HG03442 (cell line): ENCODE measurements at regions not wholly inside any gene's neighbourhood (a gene's known extent, or its start where the extent isn't known, plus 50 kb on each side); places are given as distances from the start of the nearest gene placed in this dataset.
"Not testable (repeated sequence)": the region's sequence is repeated elsewhere in the genome, so short reads cannot be mapped to it uniquely, and the experiment has no call there.

Source experiments
- ATAC-seq: cut with Tn5 transposase; IDR thresholded peaks from one replicate; pipeline ENCODE4 v1.9.1; 2021; ENCODE audit warnings: mild to moderate bottlenecking, moderate library complexity; ENCODE audit not compliant: unreplicated experiment

DNA sequence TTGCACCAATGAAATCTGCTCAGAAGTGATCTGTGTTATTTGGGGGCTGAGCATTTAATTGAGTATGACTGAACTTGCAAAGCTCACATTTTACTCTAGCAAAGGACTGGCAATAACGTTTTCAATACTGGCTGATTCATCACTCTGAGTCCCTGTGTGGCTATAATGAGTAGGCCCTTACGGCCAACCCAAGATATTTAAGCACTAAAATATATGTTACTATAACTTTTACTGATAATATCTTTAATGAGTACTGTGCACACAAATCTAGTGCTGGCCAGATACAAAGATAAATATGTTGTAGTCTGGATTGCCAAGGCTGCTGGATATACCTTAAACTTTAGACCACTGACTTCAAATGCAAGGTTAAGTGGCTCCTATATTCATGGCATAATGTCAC lies 436.4 kb upstream of the KCNMB2 start:
- ATAC-seq: no peak

DNA sequence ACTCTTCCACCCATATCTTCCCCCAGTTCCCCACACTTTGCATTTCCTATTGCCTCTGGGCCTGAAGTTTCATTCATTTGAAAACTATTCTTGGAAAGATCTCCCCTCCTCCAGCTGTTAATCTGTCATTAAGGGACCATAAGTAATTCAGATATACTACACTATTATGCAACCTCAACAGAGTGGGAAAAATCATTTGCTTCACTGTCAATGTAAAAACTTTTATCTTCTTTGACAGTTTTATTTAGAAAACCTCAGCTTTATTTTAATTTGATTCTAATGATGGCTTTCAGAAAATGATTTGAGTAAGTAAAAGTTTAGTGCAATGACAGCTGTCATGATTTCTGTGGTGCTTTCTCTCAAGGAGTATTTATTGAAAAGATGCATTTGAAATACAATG lies 435.3 kb upstream of the KCNMB2 start:
- no peak for ATAC-seq

DNA sequence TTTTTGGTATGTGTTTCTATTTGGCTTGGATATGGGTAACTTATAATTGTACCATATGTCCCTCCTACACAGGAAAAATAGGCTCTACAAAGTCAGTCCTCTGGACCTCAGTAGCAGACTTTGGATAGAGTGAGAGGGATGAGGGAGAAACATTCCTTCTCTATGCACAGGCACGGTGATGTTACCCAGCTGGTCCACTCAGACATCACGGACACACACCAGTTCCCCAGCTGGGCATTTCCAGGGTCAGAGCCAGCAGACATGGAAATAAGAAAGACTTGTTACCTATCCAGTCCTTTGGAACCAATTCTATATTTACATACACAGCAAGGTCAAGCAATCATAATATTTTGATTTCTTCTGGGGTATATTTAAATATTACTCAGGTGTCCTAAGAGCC lies 433.1 kb upstream of the KCNMB2 start:
- ATAC-seq: no peak

DNA sequence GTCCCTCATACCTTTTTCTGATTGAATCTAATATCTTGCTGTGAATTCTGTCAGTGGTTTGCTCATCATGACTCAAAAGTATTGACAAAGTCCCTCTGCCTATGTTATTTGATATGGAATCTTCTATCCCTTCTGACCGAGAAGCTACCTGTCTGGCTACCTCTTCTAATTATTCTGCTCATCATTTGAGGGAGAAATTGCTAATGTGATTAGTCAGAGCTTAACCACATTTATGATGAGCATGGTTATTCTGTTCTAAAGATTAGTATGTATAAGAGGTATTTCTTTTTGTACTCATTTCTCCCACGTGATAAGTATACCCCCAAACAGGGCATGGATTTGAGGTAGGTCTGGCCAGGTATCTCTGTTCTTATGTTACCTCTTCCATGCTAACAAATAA lies 428.4 kb upstream of the KCNMB2 start:
- no peak for ATAC-seq

DNA sequence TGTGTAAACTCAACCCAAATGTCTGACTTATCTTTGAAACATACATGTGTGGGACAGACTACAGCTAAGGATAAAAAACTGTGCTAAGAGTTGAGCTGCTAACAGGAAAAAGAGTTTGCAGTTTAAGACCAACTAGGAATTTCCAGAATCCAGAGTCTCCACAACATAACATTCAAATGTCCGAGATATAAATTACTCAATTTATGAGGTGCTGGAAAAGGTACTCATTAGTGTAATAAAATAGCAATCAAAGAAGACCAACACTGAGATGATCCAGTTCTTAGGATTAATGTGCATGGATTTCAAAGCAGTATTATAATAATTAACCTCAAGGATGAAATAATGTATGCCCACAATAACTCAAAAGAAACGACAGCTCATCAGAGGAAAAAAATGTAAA lies 426.5 kb upstream of the KCNMB2 start:
- ATAC-seq: no peak

DNA sequence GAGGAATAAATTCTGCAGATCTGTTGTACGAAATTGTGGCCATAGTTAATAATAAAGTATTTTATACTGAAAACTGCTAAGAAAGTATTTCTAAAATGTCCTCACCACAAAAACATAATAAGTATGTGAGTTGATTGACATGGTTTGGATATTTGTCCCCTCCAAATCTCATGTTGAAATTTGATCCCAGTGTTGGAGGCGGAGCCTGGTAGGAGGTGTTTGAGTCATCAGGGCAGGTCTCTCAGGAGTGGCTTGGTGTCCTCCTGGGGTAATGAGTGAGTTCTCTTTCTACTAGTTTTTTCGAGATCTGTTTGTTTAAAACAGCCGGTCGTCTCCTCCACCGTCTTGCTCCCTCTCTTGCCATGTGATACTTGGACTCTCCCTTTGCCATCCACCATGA lies 424.1 kb upstream of the KCNMB2 start:
- no peak for ATAC-seq

DNA sequence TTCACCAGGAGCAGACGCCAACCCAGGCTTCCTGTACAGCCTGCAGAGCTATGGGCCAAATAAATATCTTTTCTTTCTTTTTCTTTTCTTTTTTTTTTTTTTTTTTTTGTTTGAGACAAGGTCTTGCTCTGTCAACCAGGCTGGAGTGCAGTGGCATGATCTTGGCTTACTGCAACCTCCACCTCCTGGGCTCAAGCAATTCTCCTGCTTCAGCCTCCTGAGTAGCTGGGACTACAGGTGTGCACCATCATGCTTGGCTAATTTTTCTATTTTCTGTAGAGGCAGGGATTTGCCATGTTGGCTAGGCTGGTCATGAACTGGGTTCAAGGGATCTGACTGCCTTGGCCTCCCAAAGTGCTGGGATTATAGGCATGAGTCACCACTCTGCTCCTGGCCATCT lies 423.7 kb upstream of the KCNMB2 start:
- not testable (repeated sequence) for ATAC-seq

DNA sequence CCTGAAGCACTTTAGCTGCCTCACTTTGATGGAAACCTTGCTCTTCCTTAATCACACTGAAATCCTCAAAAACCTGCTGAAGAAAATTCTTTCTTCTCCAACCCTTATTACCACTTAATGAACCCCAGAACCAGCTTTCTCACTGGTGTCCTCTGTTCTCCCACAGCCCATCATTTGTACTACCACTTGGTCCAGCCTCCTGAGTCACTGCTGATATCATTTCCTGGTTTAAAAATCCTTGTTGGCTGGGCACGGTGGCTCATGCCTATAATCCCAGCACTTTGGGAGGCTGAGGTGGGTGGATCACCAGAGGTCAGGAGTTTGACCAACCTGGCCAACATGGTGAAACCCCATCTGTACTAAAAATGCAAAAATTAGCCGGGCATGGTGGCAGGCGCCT lies 418.6 kb upstream of the KCNMB2 start:
- no peak for ATAC-seq

DNA sequence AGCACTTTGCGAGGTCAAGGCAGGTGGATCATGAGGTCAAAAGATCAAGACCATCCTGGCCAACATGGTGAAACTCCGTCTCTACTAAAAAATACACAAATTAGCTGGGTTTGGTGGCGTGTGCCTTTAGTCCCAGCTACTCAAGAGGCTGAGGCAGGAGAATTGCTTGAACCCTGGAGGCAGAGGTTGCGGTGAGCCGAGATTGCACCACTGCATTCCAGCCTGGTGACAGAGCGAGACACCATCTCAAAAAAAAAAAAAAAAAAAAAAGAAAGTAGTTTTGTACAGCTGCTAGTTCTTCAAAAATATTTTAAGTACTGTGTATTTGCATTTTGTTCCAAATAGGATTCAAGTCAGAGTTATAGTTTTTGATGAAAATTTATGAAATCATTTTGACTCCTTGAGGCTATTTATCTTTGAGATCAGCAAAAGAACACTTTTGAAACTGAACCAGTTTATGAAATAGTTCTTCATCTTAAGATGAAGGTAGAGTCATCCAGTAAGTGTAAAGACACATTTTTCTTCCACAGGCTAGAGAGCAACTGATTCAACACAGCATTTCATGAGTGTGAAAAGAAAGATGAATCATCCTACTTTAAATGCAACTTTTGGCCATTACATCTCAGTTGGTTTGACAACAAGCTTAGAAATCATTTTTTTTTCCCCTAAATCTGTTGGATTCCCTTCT lies 416.5 kb upstream of the KCNMB2 start:
- ATAC-seq: not testable (repeated sequence)

DNA sequence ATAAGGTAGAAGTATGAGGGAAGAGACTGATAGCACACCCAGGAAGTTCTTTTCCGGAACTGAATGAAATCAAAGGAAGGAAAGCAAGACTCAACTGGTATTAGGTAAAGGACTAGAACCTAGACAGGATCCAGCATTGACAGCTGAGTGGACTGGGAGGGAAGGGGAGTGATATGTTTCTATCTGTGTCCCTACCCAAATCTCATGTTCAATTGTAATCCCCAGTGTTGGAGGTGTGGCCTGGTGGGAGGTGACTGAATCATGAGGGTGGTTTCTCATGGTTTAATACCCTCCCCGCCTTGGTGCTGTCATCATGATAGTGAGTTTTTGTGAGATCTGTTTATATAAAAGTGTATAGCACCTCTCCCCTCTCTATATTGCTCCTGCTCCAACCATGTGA lies 415.9 kb upstream of the KCNMB2 start:
- no peak for ATAC-seq

DNA sequence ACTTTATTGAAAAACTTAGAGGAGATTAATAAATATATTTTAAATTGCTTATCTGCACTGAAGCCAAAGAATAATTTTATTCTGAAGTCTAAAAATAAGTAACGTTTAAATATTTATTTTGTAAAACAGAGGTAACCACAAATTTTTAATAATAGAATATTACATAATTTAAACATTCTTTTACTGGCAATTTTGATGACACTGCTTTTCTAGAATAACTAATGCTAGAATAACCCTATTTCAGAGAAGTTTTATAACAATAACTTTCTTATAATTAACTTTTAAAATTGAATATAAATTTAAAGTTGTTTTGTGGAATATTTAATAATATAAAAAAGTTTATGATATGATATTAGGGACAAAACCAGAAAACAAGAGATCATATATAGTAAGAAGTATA lies 409.6 kb upstream of the KCNMB2 start:
- no peak for ATAC-seq

DNA sequence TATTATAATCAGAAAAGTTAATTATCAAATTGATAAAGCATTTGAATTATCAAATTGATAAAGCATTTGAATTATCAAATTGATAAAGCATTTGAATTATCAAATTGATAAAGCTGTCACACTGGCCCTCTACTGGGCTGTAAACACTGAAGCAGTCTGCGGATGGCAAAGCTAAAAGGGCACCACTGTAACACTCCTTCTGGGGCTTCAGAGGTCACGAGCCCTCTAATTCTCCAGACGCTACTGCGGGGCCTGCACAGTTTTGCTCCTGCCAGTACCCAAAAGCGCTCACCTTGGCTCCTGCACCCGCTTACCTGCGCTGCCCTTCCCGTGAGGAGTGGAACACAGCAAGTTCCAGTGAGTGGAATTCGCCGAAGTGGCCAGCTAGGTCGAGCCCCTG lies 409.0 kb upstream of the KCNMB2 start:
- ATAC-seq: no peak

DNA sequence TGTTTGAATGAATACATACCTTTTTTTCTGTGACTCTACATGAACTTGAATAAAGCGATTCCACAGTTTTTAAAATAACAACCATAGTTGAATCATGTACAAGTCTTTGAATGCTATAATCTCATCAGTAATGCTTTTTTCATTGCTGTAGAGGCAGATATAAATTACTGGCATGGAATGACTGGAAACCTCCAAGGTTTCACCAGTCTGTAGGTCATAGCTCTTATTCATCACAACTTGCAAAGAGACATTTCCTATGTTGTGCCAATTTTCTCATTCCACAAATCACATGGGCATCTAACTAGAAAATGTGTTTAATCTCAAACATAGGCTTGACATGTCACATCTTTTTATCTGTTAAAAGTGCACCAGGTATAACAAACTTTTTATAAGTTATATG lies 407.1 kb upstream of the KCNMB2 start:
- ATAC-seq: no peak

DNA sequence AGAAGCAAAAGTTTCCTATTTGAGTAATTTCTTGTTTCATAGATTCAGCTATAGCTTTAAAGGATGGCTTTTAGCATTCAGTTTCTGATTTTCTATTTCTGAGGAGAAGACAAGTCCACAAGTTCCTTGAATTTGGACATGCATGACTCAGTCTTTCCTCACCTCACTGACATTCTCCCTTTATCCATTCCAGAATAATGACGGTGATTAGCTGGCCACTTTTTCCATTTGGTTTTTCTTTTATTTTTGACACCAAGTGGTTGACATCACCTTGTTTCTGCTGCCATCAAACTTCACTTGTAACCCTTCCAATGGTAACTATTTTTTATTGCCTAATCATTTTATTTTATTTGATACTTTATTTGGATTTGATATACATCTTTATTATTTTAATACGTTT lies 404.4 kb upstream of the KCNMB2 start:
- ATAC-seq: no peak

DNA sequence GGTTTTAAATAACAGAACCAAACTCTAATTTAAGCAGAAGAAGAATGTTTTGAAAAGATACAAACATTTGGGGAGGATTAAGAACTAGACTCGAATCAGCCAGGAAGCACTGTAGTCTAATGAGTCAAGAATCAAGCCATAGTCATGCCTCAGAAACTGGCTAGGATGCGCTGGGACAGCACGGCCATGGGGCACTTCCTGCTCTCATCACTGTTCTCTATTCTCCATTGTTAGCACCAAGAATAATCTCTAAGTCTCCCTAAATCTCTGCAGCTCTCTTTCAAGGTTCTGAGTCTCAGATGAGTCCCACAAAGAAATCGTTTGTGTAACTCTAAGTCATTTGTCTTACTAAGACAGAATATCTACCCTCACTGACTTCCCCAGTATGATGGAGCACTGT lies 399.0 kb upstream of the KCNMB2 start:
- no peak for ATAC-seq

DNA sequence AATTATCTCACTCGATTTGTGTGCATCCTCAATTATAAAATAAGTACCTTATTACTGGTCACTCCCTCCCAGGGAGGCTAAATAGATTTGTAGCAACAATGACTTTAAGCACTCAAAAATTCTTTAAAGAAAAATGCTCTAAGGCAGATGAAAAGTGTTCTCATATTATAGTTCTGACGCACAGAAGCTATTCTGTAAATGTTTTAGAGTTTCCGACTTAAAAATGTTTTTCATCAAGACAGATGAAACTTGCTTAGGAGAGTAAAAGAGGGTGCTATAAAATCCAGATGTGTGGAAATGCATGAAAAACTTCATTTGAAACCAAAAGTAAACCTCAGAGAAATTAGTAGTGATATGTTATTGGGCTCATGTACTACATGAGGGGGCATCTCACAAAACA lies 398.4 kb upstream of the KCNMB2 start:
- no peak for ATAC-seq

DNA sequence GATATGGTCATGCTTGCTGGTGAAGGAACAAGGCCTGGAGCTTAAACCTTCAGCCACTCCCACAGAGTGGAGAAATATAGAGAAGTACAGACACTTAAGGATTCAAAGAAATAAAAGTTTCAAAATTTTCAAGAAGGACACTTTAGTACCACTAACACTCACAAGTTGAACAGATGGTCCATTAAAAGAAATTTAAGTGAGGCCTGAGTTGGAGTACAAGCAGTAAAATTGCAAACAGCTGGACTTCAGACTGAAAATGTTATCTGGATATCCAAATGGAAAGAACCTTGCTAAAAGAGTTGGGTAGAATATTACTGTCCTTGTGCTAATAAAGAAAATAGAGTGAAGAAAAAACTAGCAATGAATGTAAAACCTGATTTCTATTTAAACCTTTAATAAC lies 397.1 kb upstream of the KCNMB2 start:
- ATAC-seq: no peak

DNA sequence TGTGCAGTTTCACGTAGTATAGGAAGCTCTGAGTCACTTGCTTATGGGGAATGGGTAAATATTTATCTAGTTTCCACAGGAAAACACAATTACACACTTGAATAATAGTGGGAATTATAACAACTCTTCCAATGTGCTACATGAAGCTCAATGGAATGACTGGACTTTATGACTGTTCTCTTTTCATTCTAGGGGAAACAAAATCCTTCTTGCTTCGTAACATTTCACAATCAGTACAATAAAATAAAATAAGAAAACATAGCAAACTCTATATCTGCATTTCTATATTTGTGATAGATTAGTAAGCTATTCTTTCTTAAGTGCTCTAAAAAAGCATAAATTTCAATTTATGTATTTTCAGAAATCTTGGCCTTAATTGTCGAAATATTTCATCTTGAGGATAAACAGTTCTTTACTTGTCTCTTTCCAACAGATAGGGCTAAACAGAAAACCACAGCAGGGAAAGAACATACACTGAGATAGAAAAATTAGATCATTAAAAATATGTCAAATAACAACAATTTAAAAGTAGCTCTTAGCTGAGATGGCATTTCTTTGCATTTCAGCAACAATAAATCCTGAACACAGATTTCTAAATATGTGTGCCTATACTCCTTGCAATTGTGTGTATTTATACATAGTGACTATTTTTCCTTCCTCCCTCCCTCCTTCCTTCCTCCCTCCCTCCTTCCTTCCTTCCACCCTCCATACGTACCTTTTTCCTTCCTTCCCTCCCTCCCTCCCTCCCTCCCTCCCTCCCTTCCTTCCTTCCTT lies 395.5 kb upstream of the KCNMB2 start:
- ATAC-seq: no peak

DNA sequence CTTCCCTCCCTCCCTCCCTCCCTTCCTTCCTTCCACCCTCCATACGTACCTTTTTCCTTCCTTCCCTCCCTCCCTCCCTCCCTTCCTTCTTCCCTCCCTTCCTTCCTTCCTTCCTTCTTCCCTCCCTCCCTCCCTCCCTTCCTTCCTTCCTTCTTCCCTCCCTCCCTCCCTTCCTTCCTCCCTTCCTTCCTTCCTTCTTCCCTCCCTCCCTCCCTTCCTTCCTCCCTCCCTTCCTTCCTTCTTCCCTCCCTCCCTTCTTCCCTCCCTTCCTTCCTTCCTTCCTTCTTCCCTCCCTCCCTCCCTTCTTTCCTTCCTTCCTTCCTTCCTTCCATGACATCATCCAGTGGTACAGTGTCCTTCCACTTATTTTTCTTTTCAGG lies 394.9 kb upstream of the KCNMB2 start:
- ATAC-seq: not testable (repeated sequence)

DNA sequence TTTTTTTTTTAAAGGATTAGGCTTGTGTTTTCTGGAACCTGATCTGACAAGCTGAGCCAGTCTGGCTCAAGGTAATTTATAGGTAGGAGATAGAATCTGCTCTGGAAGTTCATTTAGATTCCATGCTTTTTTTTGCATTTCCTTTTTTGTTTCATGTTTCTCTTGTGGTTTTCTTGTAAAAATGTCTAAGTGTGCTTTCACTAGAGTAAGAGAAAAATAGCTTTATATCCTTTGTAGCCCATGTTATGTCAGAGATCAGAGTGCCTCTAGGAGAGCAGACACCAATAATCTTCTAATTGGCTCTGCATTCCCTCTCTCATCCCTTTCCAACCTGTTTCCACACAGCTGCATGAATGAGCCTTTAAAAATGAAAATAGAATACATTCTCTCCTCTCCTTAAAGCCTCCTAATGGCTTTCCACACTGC lies 389.8 kb upstream of the KCNMB2 start:
- ATAC-seq: no peak

DNA sequence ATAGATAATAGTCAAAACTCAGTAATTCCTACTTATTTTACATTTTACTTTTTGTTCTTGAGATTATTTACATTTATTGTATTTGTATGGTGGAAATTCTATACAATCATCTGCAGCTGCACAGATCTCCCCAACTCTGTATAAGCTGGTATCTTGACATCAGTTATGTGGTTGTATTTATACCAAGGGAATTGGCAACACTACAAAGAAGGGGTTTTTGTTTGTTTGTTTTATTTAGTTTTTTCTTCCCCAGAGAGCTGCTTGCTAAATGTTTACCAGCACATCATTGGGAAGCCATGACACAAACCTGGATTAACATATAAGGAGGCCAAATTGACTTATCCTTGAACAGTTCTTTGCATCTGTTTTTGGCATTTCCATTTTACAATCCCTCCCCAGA lies 389.2 kb upstream of the KCNMB2 start:
- no peak for ATAC-seq

DNA sequence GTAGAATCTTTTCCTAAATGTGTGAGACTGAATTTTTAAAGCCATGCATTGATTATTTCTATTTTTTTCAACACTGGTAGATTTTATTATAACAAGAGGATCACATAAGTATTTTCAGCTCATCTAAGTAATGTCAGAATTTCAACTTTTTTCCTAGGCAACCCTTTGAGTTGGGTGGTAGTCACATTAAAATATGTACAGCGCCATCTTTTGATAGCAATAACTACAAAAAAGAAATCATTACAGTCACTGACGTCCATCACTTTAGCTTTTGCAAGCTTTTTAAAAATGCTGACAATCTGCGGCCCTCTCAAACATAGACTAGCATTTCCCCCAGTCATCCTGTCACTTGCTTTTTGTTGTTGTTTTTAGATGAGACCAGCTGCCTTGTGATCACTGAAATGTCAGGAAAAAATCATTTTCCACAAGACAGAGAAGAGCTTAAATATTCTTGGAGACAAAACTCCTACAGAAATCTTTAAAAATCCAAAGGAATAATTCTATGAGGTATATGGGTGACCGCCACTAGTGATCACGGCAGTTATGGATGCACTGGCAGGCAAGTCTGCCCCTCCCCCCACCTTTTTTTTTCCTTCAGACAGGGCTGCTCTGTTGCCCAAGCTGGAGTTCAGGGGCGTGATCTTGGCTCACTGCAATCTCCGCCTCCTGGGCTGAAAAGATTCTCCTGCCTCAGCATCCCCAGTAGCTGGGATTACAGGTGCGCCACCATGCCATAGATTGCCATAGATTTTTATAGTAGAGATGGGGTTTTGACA lies 384.0 kb upstream of the KCNMB2 start:
- no peak for ATAC-seq
